ENCODE measurements at regions not wholly inside any gene's neighbourhood (a gene's known extent, or its start where the extent isn't known, plus 50 kb on each side); places are given as distances from the start of the nearest gene placed in this dataset.
"Not testable (repeated sequence)": the region's sequence is repeated elsewhere in the genome, so short reads cannot be mapped to it uniquely, and the experiment has no call there.

- TF ChIP-seq POLR2A (IDR thresholded peaks at IDR 0.05) (no peak), CTCF (IDR thresholded peaks at IDR 0.05) (no peak)
- no peak overlapping the region for H3K4me3 ChIP-seq
- H3K36me3 ChIP-seq = no peaks in the 10 kb centered on the region
- H3K27me3 ChIP-seq = no peaks in the 10 kb centered on the region
- DNase-seq = no peak
- no peaks in the 10 kb centered on the region for H3K4me1 ChIP-seq
- no peak overlapping the region for H3K27ac ChIP-seq
- no peaks in the 10 kb centered on the region for H3K9me3 ChIP-seq
Measured at GRCh38 chr3:25056-25455, 171.5 kb upstream of the CHL1 start.

- not testable (repeated sequence) for H3K27me3 ChIP-seq, H3K4me1 ChIP-seq, H3K27ac ChIP-seq, H3K9me3 ChIP-seq, H3K4me3 ChIP-seq, H3K36me3 ChIP-seq, DNase-seq
Measured at GRCh38 chr3:35985-36384, 160.6 kb upstream of the CHL1 start.

GRCh38 chr3:42871-43744, 153.5 kb upstream of the CHL1 start:
- not testable (repeated sequence) for H3K27me3 ChIP-seq, H3K9me3 ChIP-seq, H3K4me1 ChIP-seq, H3K36me3 ChIP-seq, DNase-seq, H3K4me3 ChIP-seq, H3K27ac ChIP-seq
- TF ChIP-seq CTCF (IDR thresholded peaks at IDR 0.05) = peak in 3 of 6 experiments; percentile 28 to 31 (median 30)

GRCh38 chr3:44028-44676, 152.4 kb upstream of the CHL1 start:
- TF ChIP-seq POLR2A (IDR thresholded peaks at IDR 0.05) = no peak
- no peak for TF ChIP-seq CTCF (IDR thresholded peaks at IDR 0.05)
- Histone ChIP-seq H3K4me1 (no peaks in the 10 kb centered on the region), H3K36me3 (no peaks in the 10 kb centered on the region), H3K27me3 (no peaks in the 10 kb centered on the region), H3K27ac (no peak overlapping the region), H3K4me3 (no peak overlapping the region), H3K9me3 (no peaks in the 10 kb centered on the region)
- DNase-seq = no peak

- H3K27ac ChIP-seq, H3K4me3 ChIP-seq, H3K4me1 ChIP-seq, H3K36me3 ChIP-seq, DNase-seq, H3K9me3 ChIP-seq, H3K27me3 ChIP-seq: not testable (repeated sequence)
Measured at GRCh38 chr3:44941-45340, 151.6 kb upstream of the CHL1 start.

GRCh38 chr3:46576-46975, 150.0 kb upstream of the CHL1 start:
- Histone ChIP-seq H3K27me3 (no peaks in the 10 kb centered on the region), H3K4me1 (no peaks in the 10 kb centered on the region), H3K9me3 (no peaks in the 10 kb centered on the region), H3K4me3 (no peak overlapping the region), H3K27ac (no peak overlapping the region), H3K36me3 (no peaks in the 10 kb centered on the region)
- no peak for DNase-seq
- TF ChIP-seq POLR2A (IDR thresholded peaks at IDR 0.05) (no peak), CTCF (IDR thresholded peaks at IDR 0.05) (no peak)

- not testable (repeated sequence) for H3K27me3 ChIP-seq, H3K27ac ChIP-seq, H3K4me1 ChIP-seq, DNase-seq, H3K4me3 ChIP-seq, H3K9me3 ChIP-seq, H3K36me3 ChIP-seq
Measured at GRCh38 chr3:53441-53840, 143.1 kb upstream of the CHL1 start.

Measured in Peyer's patch (tissue), 4 donors.